GM12891 (cell line): ENCODE measurements at regions not wholly inside any gene's neighbourhood (a gene's known extent, or its start where the extent isn't known, plus 50 kb on each side); places are given as distances from the start of the nearest gene placed in this dataset.

Experiments
- PAX5 ChIP-seq: IDR thresholded peaks from 2 replicates; pipeline ENCODE4 v1.6.1; 2011; ENCODE audit warnings: low read length, moderate library complexity, mild to moderate bottlenecking; ENCODE audit not compliant: insufficient read depth, severe bottlenecking
- POLR2A ChIP-seq: IDR thresholded peaks from 2 replicates; pipeline ENCODE4 v1.6.1; 2011; ENCODE audit warnings: low read depth, low read length, control low read depth
- POLR2AphosphoS5 ChIP-seq: IDR thresholded peaks from 2 replicates; pipeline ENCODE4 v1.6.1; 2011; ENCODE audit warnings: low read depth, low read length, control low read depth
- SPI1 ChIP-seq: IDR thresholded peaks from 2 replicates; pipeline ENCODE4 v1.6.1; 2011; ENCODE audit warnings: low read depth, low read length, control low read depth
- TAF1 ChIP-seq: IDR thresholded peaks from 2 replicates; pipeline ENCODE4 v1.6.1; 2011; ENCODE audit warnings: low read depth, low read length, control low read depth

- TF ChIP-seq POLR2AphosphoS5 (no peak), POLR2A (no peak), TAF1 (no peak), PAX5 (no peak), SPI1 (no peak)
Observed at GRCh38 chr7:125084196-125084595, 154.6 kb upstream of the POT1 start.
